HEK293 (cell line): ENCODE measurements at regions not wholly inside any gene's neighbourhood (a gene's known extent, or its start where the extent isn't known, plus 50 kb on each side); places are given as distances from the start of the nearest gene placed in this dataset.

Source experiments
- CTCF ChIA-PET: fragments of 350-600 bp; formaldehyde crosslinking; extraction: SDS; loops from one replicate; lab custom pipeline; 2021; ENCODE audit warnings: antibody characterized with exemption; lab: Yijun Ruan, JAX
- POLR2A ChIA-PET: fragments of 300-600 bp; formaldehyde crosslinking; extraction: SDS; loops from one replicate; lab custom pipeline; 2020; ENCODE audit warnings: antibody characterized with exemption, inconsistent platforms; lab: Yijun Ruan, JAX
- H3K27ac ChIP-seq: fragments of 200-500 bp; sonication (Bioruptor generic); 2 replicates; pipeline ENCODE4 v1.5.1; 2014; ENCODE audit warnings: low read depth, low read length, control low read depth, inconsistent platforms; ENCODE audit errors: extremely low read depth
- H3K36me3 ChIP-seq, 2 experiments: fragments of 200-500 bp in 1 of 2; sonication (Bioruptor generic) in 1 of 2; 1 replicate in 1 of 2; 2 replicates in 1 of 2; pipeline ENCODE4 v1.5.1; 2014 to 2017; ENCODE audit warnings: inconsistent platforms in 2 of 2, low read length in 2 of 2; ENCODE audit not compliant: control insufficient read depth in 2 of 2, insufficient read depth in 1 of 2
- H3K4me1 ChIP-seq: fragments of 200-500 bp; sonication (Bioruptor generic); 2 replicates; pipeline ENCODE4 v1.5.1; 2014; ENCODE audit warnings: mild to moderate bottlenecking, low read length, inconsistent platforms; ENCODE audit not compliant: control insufficient read depth, insufficient read depth
- H3K4me3 ChIP-seq: 2 replicates; pipeline ENCODE4 v1.5.1; 2011; ENCODE audit warnings: low read depth, mild to moderate bottlenecking, control low read depth, low read length, moderate library complexity
- H3K9me3 ChIP-seq: fragments of 200-500 bp; sonication (Bioruptor generic); 2 replicates; pipeline ENCODE4 v1.5.1; 2014; ENCODE audit warnings: low read depth, low read length, inconsistent platforms; ENCODE audit not compliant: control insufficient read depth, insufficient read depth
- BCL11B ChIP-seq: fragments of 450-650 bp; formaldehyde crosslinking; IDR thresholded peaks from 2 replicates; pipeline ENCODE4 v1.5.1; 2016; ENCODE audit warnings: low read depth, missing biosample characterization, missing genetic modification characterization
- HOXD13 ChIP-seq: sonication (generic); formaldehyde crosslinking; IDR thresholded peaks from 2 replicates; pipeline ENCODE4 v1.8.0; 2022; ENCODE audit warnings: missing genetic modification reagents, borderline replicate concordance
- MZF1 ChIP-seq: fragments of 450-650 bp; formaldehyde crosslinking; IDR thresholded peaks from 2 replicates; pipeline ENCODE4 v1.5.1; 2017; ENCODE audit warnings: missing biosample characterization, missing genetic modification characterization, borderline replicate concordance
- ZNF140 ChIP-seq: fragments of 450-650 bp; formaldehyde crosslinking; IDR thresholded peaks from 2 replicates; pipeline ENCODE4 v1.5.1; 2016; ENCODE audit warnings: missing biosample characterization, missing genetic modification characterization
- ZNF184 ChIP-seq: fragments of 450-650 bp; IDR thresholded peaks from 2 replicates; pipeline ENCODE4 v1.5.1; 2018; ENCODE audit warnings: missing biosample characterization, mild to moderate bottlenecking, missing genetic modification characterization
- ZNF354C ChIP-seq: fragments of 450-650 bp; formaldehyde crosslinking; IDR thresholded peaks from 2 replicates; pipeline ENCODE4 v1.5.1; 2016; ENCODE audit warnings: missing biosample characterization, missing genetic modification characterization, low read depth, borderline replicate concordance
- ZNF473 ChIP-seq: fragments of 450-650 bp; formaldehyde crosslinking; IDR thresholded peaks from 2 replicates; pipeline ENCODE4 v1.5.1; 2017; ENCODE audit warnings: missing biosample characterization, missing genetic modification characterization
- ZNF514 ChIP-seq: fragments of 450-650 bp; formaldehyde crosslinking; IDR thresholded peaks from 2 replicates; pipeline ENCODE4 v1.5.1; 2016; ENCODE audit warnings: missing biosample characterization, missing genetic modification characterization
- ZNF544 ChIP-seq: fragments of 450-650 bp; formaldehyde crosslinking; IDR thresholded peaks from 2 replicates; pipeline ENCODE4 v1.5.0; 2017; ENCODE audit warnings: missing biosample characterization, missing genetic modification characterization
- ZNF610 ChIP-seq: fragments of 450-650 bp; formaldehyde crosslinking; IDR thresholded peaks from 2 replicates; pipeline ENCODE4 v1.5.1; 2016; ENCODE audit warnings: missing biosample characterization, missing genetic modification characterization, borderline replicate concordance
- ZNF747 ChIP-seq: fragments of 450-650 bp; formaldehyde crosslinking; IDR thresholded peaks from 2 replicates; pipeline ENCODE4 v1.5.1; 2016; ENCODE audit warnings: missing biosample characterization, missing genetic modification characterization
- ZNF843 ChIP-seq: fragments of 450-650 bp; formaldehyde crosslinking; IDR thresholded peaks from 2 replicates; pipeline ENCODE4 v1.5.1; 2016; ENCODE audit warnings: missing biosample characterization, missing genetic modification characterization
- ZXDB ChIP-seq: fragments of 450-650 bp; formaldehyde crosslinking; IDR thresholded peaks from 2 replicates; pipeline ENCODE4 v1.5.1; 2016; ENCODE audit warnings: missing biosample characterization, missing genetic modification characterization
- TF ChIP-seq, protein P1 (sequence below): fragments of 450-650 bp; formaldehyde crosslinking; IDR thresholded peaks from 2 replicates; pipeline ENCODE4 v1.5.1; 2016; ENCODE audit warnings: missing biosample characterization, missing genetic modification characterization, low read depth
- TF ChIP-seq, protein P2 (sequence below): fragments of 450-650 bp; formaldehyde crosslinking; IDR thresholded peaks from 2 replicates; pipeline ENCODE4 v1.5.1; 2016; ENCODE audit warnings: missing biosample characterization, missing genetic modification characterization
- TF ChIP-seq, protein P3 (sequence below): fragments of 450-650 bp; formaldehyde crosslinking; IDR thresholded peaks from 2 replicates; pipeline ENCODE4 v1.5.1; 2016; ENCODE audit warnings: missing biosample characterization, missing genetic modification characterization
- TF ChIP-seq, protein P4 (sequence below): fragments of 450-650 bp; formaldehyde crosslinking; IDR thresholded peaks from 2 replicates; pipeline ENCODE4 v1.5.1; 2016; ENCODE audit warnings: missing biosample characterization, missing genetic modification characterization
- TF ChIP-seq, protein P5 (sequence below): fragments of 450-650 bp; formaldehyde crosslinking; IDR thresholded peaks from 2 replicates; pipeline ENCODE4 v1.5.1; 2016; ENCODE audit warnings: missing biosample characterization, missing genetic modification characterization, borderline replicate concordance
- TF ChIP-seq, protein P6 (sequence below): fragments of 450-650 bp; formaldehyde crosslinking; IDR thresholded peaks from 2 replicates; pipeline ENCODE4 v1.5.1; 2017; ENCODE audit warnings: missing biosample characterization, missing genetic modification characterization

DNA sequence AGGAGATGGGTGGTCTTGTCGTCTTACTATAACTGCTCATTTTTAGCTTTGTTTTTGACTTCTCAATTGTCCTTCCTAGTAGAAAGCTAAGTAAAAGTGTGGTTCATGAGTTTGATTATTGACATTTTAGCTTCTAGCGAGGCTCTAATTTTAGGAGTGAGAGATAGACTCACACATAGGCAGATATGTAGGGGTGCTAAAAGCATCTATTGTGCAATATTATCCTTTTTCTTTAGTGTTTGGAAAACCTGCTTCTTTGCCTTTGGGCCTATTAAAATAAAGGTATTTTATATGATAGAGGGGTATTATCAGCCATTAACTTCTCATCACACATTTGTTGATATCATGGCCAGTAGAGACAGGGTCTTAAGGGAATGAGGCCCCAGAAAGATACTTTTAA lies 195.3 kb downstream of the SPRY1 start:
- Histone ChIP-seq H3K4me3 (no peak overlapping the region), H3K9me3 (no peaks in the 10 kb centered on the region), H3K4me1 (no peaks in the 10 kb centered on the region; the same call in 1 of the 2 replicates), H3K27ac (no peak overlapping the region), H3K36me3 (no peaks in the 10 kb centered on the region)
- TF ChIP-seq ZNF610: no peak
- TF ChIP-seq, protein P1, sequence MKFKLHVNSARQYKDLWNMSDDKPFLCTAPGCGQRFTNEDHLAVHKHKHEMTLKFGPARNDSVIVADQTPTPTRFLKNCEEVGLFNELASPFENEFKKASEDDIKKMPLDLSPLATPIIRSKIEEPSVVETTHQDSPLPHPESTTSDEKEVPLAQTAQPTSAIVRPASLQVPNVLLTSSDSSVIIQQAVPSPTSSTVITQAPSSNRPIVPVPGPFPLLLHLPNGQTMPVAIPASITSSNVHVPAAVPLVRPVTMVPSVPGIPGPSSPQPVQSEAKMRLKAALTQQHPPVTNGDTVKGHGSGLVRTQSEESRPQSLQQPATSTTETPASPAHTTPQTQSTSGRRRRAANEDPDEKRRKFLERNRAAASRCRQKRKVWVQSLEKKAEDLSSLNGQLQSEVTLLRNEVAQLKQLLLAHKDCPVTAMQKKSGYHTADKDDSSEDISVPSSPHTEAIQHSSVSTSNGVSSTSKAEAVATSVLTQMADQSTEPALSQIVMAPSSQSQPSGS: no peak
- TF ChIP-seq, protein P2, sequence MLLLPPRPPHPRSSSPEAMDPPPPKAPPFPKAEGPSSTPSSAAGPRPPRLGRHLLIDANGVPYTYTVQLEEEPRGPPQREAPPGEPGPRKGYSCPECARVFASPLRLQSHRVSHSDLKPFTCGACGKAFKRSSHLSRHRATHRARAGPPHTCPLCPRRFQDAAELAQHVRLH (tag by site-specific recombination): no peak
- TF ChIP-seq, protein P3, sequence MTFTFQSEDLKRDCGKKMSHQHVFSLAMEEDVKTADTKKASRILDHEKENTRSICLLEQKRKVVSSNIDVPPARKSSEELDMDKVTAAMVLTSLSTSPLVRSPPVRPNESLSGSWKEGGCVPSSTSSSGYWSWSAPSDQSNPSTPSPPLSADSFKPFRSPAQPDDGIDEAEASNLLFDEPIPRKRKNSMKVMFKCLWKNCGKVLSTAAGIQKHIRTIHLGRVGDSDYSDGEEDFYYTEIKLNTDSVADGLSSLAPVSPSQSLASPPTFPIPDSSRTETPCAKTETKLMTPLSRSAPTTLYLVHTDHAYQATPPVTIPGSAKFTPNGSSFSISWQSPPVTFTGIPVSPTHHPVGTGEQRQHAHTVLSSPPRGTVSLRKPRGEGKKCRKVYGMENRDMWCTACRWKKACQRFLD: no peak
- TF ChIP-seq HOXD13 (CRISPR knock-in tag): no peak
- no peak for TF ChIP-seq ZNF514 (tag by site-specific recombination)
- TF ChIP-seq ZNF473: no peak
- no peak for TF ChIP-seq ZNF354C (tag by site-specific recombination)
- CTCF ChIA-PET: no interaction called here
- POLR2A ChIA-PET: interaction anchor here (0.6 kb wide), 1 partner anchor 91 kb away, joined by 6 read pairs; no protein-coding TSS in a partner anchor

DNA sequence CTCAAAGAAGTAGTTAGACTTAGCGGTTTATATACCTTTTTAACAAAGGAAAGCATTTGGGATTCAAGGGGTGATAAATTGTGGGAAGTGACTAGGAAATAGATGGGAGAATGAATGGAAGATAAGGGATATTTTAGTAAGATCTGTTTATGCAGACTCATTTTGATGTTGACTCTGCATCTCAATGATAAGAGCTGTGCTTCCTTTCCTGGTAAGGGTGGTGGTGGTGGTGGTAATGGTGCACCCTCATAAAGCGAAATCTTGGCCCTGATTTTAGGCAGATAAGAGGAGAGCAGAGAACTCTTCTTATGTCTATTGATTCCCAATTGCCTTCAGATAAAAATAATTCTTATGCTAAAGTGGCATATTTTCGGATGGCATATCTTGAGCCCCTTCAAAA lies 197.1 kb downstream of the SPRY1 start:
- H3K36me3 ChIP-seq: no peaks in the 10 kb centered on the region
- H3K4me1 ChIP-seq: no peaks in the 10 kb centered on the region; the same call in 1 of the 2 replicates
- ChIA-PET POLR2A (no interaction called here), CTCF (interaction anchor here (0.6 kb wide), 1 partner anchor 88 kb away, joined by 3 read pairs; no protein-coding TSS in a partner anchor)
- H3K4me3 ChIP-seq: no peak overlapping the region
- H3K9me3 ChIP-seq: no peaks in the 10 kb centered on the region
- no peak overlapping the region for H3K27ac ChIP-seq
- TF ChIP-seq ZXDB (tag by site-specific recombination) (no peak), ZNF184 (no peak), ZNF140 (tag by site-specific recombination) (no peak), MZF1 (tag by site-specific recombination) (no peak), ZNF843 (tag by site-specific recombination) (no peak), BCL11B (no peak), ZNF473 (no peak), ZNF544 (no peak), ZNF747 (no peak)
- TF ChIP-seq, protein P4, sequence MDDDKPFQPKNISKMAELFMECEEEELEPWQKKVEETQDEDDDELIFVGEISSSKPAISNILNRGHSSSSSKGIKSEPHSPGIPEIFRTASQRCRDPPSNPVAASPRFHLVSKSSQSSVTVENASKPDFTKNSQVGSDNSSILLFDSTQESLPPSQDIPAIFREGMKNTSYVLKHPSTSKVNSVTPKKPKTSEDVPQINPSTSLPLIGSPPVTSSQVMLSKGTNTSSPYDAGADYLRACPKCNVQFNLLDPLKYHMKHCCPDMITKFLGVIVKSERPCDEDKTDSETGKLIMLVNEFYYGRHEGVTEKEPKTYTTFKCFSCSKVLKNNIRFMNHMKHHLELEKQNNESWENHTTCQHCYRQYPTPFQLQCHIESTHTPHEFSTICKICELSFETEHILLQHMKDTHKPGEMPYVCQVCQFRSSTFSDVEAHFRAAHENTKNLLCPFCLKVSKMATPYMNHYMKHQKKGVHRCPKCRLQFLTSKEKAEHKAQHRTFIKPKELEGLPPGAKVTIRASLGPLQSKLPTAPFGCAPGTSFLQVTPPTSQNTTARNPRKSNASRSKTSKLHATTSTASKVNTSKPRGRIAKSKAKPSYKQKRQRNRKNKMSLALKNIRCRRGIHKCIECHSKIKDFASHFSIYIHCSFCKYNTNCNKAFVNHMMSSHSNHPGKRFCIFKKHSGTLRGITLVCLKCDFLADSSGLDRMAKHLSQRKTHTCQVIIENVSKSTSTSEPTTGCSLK (tag by site-specific recombination): no peak
- TF ChIP-seq, protein P5, sequence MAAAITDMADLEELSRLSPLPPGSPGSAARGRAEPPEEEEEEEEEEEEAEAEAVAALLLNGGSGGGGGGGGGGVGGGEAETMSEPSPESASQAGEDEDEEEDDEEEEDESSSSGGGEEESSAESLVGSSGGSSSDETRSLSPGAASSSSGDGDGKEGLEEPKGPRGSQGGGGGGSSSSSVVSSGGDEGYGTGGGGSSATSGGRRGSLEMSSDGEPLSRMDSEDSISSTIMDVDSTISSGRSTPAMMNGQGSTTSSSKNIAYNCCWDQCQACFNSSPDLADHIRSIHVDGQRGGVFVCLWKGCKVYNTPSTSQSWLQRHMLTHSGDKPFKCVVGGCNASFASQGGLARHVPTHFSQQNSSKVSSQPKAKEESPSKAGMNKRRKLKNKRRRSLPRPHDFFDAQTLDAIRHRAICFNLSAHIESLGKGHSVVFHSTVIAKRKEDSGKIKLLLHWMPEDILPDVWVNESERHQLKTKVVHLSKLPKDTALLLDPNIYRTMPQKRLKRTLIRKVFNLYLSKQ: no peak
- TF ChIP-seq, protein P6, sequence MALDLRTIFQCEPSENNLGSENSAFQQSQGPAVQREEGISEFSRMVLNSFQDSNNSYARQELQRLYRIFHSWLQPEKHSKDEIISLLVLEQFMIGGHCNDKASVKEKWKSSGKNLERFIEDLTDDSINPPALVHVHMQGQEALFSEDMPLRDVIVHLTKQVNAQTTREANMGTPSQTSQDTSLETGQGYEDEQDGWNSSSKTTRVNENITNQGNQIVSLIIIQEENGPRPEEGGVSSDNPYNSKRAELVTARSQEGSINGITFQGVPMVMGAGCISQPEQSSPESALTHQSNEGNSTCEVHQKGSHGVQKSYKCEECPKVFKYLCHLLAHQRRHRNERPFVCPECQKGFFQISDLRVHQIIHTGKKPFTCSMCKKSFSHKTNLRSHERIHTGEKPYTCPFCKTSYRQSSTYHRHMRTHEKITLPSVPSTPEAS (tag by site-specific recombination): no peak
